ENCODE measurements at regions not wholly inside any gene's neighbourhood (a gene's known extent, or its start where the extent isn't known, plus 50 kb on each side); places are given as distances from the start of the nearest gene placed in this dataset.

- in situ Hi-C loops (cut with MboI) (no loop called here), intact Hi-C loops (cut with micrococcal nuclease) (no loop called here)
- no peak overlapping the region for H3K4me3 ChIP-seq
- H3K9me1 ChIP-seq (ENCODE audit: control insufficient read depth, insufficient read depth, low read length) = no peaks in the 10 kb centered on the region
- no peak overlapping the region for H3K9ac ChIP-seq (ENCODE audit: insufficient read depth in 1 of 2, low read depth in 2 of 2, low read length in 2 of 2)
- no peak overlapping the region for H3K27ac ChIP-seq (ENCODE audit: extremely low read depth, low read depth, low read length)
- H4K20me1 ChIP-seq (replicated peaks; ENCODE audit: control insufficient read depth, insufficient read depth, low read length) = no peaks in the 10 kb centered on the region
- DNase-seq (ENCODE audit: extremely low read depth in 1 of 4, low spot score in 3 of 4) = peak in 1 of 4 experiments; percentile 2
- no peaks in the 10 kb centered on the region for H3K9me3 ChIP-seq (replicated peaks; ENCODE audit: control insufficient read depth, insufficient read depth, low read depth, low read length)
- WGBS (ENCODE audit: insufficient coverage, low coverage, missing lambda C conversion rate) = 0% methylated on average over 5 of the region's 5 CpGs
- peaks cover 4 to 25% of the 10 kb centered on the region in 2 experiments; a peak in 3 of 5 replicates for H3K27me3 ChIP-seq (ENCODE audit: control insufficient read depth in 2 of 2, insufficient read depth in 2 of 2, low read length in 2 of 2)
- ChIA-PET CTCF (ENCODE audit: low intra/inter-chr PET ratio) (no interaction called here), POLR2A (interaction anchor here (0.6 kb wide), 1 partner anchor 23 kb away, joined by 3 read pairs; no protein-coding TSS in a partner anchor)
- ATAC-seq = no peak
- no peak for FAIRE-seq
- H3K79me2 ChIP-seq (ENCODE audit: control insufficient read depth, insufficient read depth, low read length) = no peaks in the 10 kb centered on the region
- no peaks in the 10 kb centered on the region for H3K36me3 ChIP-seq (ENCODE audit: control insufficient read depth, insufficient read depth, low read length)
- TF ChIP-seq EP300 (IDR thresholded peaks at IDR 0.05; ENCODE audit: low read length) (no peak), LEF1 (IDR thresholded peaks at IDR 0.05) (no peak), OTX1 (CRISPR knock-in tag; IDR thresholded peaks at IDR 0.05) (no peak), MXI1 (IDR thresholded peaks at IDR 0.05; ENCODE audit: low read depth, low read length) (no peak), EZH2 (IDR thresholded peaks at IDR 0.05; ENCODE audit: borderline replicate concordance, low read depth, low read length) (no peak), ZNF668 (CRISPR knock-in tag; IDR thresholded peaks at IDR 0.05) (no peak), ZNF639 (CRISPR knock-in tag; conservative IDR thresholded peaks at IDR 0.05 in 1 of 2, IDR thresholded peaks at IDR 0.05 in 1 of 2) (no peak), MEF2A (IDR thresholded peaks at IDR 0.05; ENCODE audit: control insufficient read depth, low read depth, low read length) (no peak), SRSF1 (IDR thresholded peaks at IDR 0.05; ENCODE audit: low read depth, low read length) (no peak)
- BruUV-seq (replicated peaks) = no TSS peak
- H3K4me2 ChIP-seq (ENCODE audit: insufficient read depth, low read length) = no peak overlapping the region
- H3K4me1 ChIP-seq (replicated peaks in 1 of 2; ENCODE audit: control insufficient read depth in 2 of 2, insufficient read depth in 2 of 2, low read length in 2 of 2) = no peaks in the 10 kb centered on the region; a peak in 1 of 5 replicates
- H2AFZ ChIP-seq (ENCODE audit: low read depth, low read length) = no peak overlapping the region
Observed at GRCh38 chr10:129133856-129134255, 333.2 kb upstream of the MGMT start.

All from K562 (cell line).